Panc1 (cell line): ENCODE measurements at regions not wholly inside any gene's neighbourhood (a gene's known extent, or its start where the extent isn't known, plus 50 kb on each side); places are given as distances from the start of the nearest gene placed in this dataset.

Experiments
- TF ChIP-seq, protein P1 (sequence below): fragments of 450-650 bp; IDR thresholded peaks from 2 replicates; pipeline ENCODE4 v1.5.1; 2017; ENCODE audit warnings: mild to moderate bottlenecking
- TF ChIP-seq, protein P2 (sequence below), 2 experiments: IDR thresholded peaks; 2 replicates each; pipeline ENCODE4 v1.6.1; 2011 to 2012; ENCODE audit warnings: low read depth in 2 of 2, control low read depth in 1 of 2, low read length in 1 of 2, mild to moderate bottlenecking in 1 of 2, moderate library complexity in 1 of 2; ENCODE audit not compliant: insufficient read depth in 1 of 2

DNA sequence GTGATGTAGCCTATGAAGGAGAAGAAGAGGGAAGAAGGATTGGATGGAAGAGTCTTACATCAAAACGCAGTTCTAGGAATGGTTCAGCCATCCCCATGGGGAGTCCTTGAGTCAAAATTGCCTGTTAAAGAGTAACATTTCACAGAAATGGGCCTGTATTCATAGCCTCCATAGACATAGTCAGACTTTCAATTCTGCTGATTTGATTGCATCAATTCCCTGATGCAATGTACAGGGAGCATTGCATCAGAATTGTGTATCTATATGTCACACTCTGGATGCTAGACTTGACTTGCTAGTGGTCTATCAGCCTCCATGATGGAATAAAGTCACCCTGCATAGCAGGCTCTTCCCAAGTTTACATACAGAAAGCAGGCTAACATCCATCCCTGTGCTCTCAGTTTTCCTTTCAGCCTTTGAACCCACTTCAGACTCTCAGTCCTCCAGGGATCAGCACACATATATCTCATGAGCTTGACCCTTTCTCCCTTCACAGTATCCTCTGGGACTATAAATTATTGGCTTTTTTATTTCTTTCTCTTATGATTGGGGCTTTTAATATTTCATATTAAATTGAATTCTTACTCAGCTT is 1111.7 kb upstream of the B3GALT2 start:
- TF ChIP-seq, protein P1, sequence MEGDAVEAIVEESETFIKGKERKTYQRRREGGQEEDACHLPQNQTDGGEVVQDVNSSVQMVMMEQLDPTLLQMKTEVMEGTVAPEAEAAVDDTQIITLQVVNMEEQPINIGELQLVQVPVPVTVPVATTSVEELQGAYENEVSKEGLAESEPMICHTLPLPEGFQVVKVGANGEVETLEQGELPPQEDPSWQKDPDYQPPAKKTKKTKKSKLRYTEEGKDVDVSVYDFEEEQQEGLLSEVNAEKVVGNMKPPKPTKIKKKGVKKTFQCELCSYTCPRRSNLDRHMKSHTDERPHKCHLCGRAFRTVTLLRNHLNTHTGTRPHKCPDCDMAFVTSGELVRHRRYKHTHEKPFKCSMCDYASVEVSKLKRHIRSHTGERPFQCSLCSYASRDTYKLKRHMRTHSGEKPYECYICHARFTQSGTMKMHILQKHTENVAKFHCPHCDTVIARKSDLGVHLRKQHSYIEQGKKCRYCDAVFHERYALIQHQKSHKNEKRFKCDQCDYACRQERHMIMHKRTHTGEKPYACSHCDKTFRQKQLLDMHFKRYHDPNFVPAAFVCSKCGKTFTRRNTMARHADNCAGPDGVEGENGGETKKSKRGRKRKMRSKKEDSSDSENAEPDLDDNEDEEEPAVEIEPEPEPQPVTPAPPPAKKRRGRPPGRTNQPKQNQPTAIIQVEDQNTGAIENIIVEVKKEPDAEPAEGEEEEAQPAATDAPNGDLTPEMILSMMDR, result no peak
- TF ChIP-seq, protein P2, sequence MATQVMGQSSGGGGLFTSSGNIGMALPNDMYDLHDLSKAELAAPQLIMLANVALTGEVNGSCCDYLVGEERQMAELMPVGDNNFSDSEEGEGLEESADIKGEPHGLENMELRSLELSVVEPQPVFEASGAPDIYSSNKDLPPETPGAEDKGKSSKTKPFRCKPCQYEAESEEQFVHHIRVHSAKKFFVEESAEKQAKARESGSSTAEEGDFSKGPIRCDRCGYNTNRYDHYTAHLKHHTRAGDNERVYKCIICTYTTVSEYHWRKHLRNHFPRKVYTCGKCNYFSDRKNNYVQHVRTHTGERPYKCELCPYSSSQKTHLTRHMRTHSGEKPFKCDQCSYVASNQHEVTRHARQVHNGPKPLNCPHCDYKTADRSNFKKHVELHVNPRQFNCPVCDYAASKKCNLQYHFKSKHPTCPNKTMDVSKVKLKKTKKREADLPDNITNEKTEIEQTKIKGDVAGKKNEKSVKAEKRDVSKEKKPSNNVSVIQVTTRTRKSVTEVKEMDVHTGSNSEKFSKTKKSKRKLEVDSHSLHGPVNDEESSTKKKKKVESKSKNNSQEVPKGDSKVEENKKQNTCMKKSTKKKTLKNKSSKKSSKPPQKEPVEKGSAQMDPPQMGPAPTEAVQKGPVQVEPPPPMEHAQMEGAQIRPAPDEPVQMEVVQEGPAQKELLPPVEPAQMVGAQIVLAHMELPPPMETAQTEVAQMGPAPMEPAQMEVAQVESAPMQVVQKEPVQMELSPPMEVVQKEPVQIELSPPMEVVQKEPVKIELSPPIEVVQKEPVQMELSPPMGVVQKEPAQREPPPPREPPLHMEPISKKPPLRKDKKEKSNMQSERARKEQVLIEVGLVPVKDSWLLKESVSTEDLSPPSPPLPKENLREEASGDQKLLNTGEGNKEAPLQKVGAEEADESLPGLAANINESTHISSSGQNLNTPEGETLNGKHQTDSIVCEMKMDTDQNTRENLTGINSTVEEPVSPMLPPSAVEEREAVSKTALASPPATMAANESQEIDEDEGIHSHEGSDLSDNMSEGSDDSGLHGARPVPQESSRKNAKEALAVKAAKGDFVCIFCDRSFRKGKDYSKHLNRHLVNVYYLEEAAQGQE (IDR thresholded peaks at IDR 0.05; ENCODE audit: insufficient read depth in 1 of 2, low read depth in 2 of 2, low read length in 1 of 2), result no peak
